ENCODE measurements at regions not wholly inside any gene's neighbourhood (a gene's known extent, or its start where the extent isn't known, plus 50 kb on each side); places are given as distances from the start of the nearest gene placed in this dataset.
A peak's percentile ranks its signal among the peaks of the same experiment; 100 is the strongest.

GRCh38 chr5:52682492-52682891 is 105.2 kb upstream of the ITGA1 start:
- DNase-seq (ENCODE audit: low spot score): no peak

GRCh38 chr5:52684051-52684450 is 103.7 kb upstream of the ITGA1 start:
- DNase-seq (ENCODE audit: low spot score): no peak

GRCh38 chr5:52685566-52685965 is 102.2 kb upstream of the ITGA1 start:
- no peak for DNase-seq (ENCODE audit: low spot score)

GRCh38 chr5:52685971-52686370 is 101.7 kb upstream of the ITGA1 start:
- no peak for DNase-seq (ENCODE audit: low spot score)

- DNase-seq (ENCODE audit: low spot score): no peak
Observed at GRCh38 chr5:52690236-52690768, 97.4 kb upstream of the ITGA1 start.

- no peak for DNase-seq (ENCODE audit: low spot score)
Observed at GRCh38 chr5:52692039-52692438, 95.7 kb upstream of the ITGA1 start.

GRCh38 chr5:52692606-52693005 is 95.1 kb upstream of the ITGA1 start:
- DNase-seq (ENCODE audit: low spot score): no peak

GRCh38 chr5:52693280-52693679 is 94.4 kb upstream of the ITGA1 start:
- DNase-seq (ENCODE audit: low spot score): peak; percentile 20

- no peak for DNase-seq (ENCODE audit: low spot score)
Observed at GRCh38 chr5:52693836-52694235, 93.9 kb upstream of the ITGA1 start.

- DNase-seq (ENCODE audit: low spot score): no peak
Observed at GRCh38 chr5:52694648-52695047, 93.1 kb upstream of the ITGA1 start.

- no peak for DNase-seq (ENCODE audit: low spot score)
Observed at GRCh38 chr5:52702877-52703276, 84.8 kb upstream of the ITGA1 start.

- no peak for DNase-seq (ENCODE audit: low spot score)
Observed at GRCh38 chr5:52703321-52703720, 84.4 kb upstream of the ITGA1 start.

GRCh38 chr5:52705720-52706119 is 82.0 kb upstream of the ITGA1 start:
- no peak for DNase-seq (ENCODE audit: low spot score)

- no peak for DNase-seq (ENCODE audit: low spot score)
Observed at GRCh38 chr5:52706775-52707174, 80.9 kb upstream of the ITGA1 start.

- DNase-seq (ENCODE audit: low spot score): no peak
Observed at GRCh38 chr5:52707616-52708015, 80.1 kb upstream of the ITGA1 start.

- no peak for DNase-seq (ENCODE audit: low spot score)
Observed at GRCh38 chr5:52708463-52708862, 79.3 kb upstream of the ITGA1 start.

- DNase-seq (ENCODE audit: low spot score): peak; percentile 50
Observed at GRCh38 chr5:52709167-52709925, 78.4 kb upstream of the ITGA1 start.

GRCh38 chr5:52710310-52710971 is 77.3 kb upstream of the ITGA1 start:
- no peak for DNase-seq (ENCODE audit: low spot score)

GRCh38 chr5:52710972-52711596 is 76.6 kb upstream of the ITGA1 start:
- no peak for DNase-seq (ENCODE audit: low spot score)

- DNase-seq (ENCODE audit: low spot score): no peak
Observed at GRCh38 chr5:52712354-52712753, 75.4 kb upstream of the ITGA1 start.

- DNase-seq (ENCODE audit: low spot score): peak; percentile 81
Observed at GRCh38 chr5:52725065-52725746, 62.5 kb upstream of the ITGA1 start.

GRCh38 chr5:52725808-52726207 is 61.9 kb upstream of the ITGA1 start:
- DNase-seq (ENCODE audit: low spot score): no peak
